ENCODE measurements at regions not wholly inside any gene's neighbourhood (a gene's known extent, or its start where the extent isn't known, plus 50 kb on each side); places are given as distances from the start of the nearest gene placed in this dataset.
"Not testable (repeated sequence)": the region's sequence is repeated elsewhere in the genome, so short reads cannot be mapped to it uniquely, and the experiment has no call there.

- H3K27me3 ChIP-seq (ENCODE audit: control insufficient read depth, insufficient read depth, low read length); H3K36me3 ChIP-seq (ENCODE audit: control insufficient read depth, insufficient read depth, low read length); H3K9ac ChIP-seq (ENCODE audit: low read depth, low read length); H3K4me1 ChIP-seq (ENCODE audit: control insufficient read depth, insufficient read depth, low read length); H3K9me3 ChIP-seq (ENCODE audit: control insufficient read depth, insufficient read depth, low read length); H3K4me3 ChIP-seq (ENCODE audit: low read depth, low read length): not testable (repeated sequence)
Measured at GRCh38 chr15:38814254-38814653, 249.6 kb upstream of the RASGRP1 start.

- Histone ChIP-seq H3K27me3 (ENCODE audit: control insufficient read depth, insufficient read depth, low read length) (no peaks in the 10 kb centered on the region), H3K36me3 (ENCODE audit: control insufficient read depth, insufficient read depth, low read length) (no peaks in the 10 kb centered on the region), H3K9me3 (ENCODE audit: control insufficient read depth, insufficient read depth, low read length) (no peaks in the 10 kb centered on the region), H3K4me3 (ENCODE audit: low read depth, low read length) (no peak overlapping the region), H3K4me1 (ENCODE audit: control insufficient read depth, insufficient read depth, low read length) (peaks cover 3% of the 10 kb centered on the region), H3K9ac (ENCODE audit: low read depth, low read length) (no peak overlapping the region)
Measured at GRCh38 chr15:38814891-38815290, 250.3 kb upstream of the RASGRP1 start.

- Histone ChIP-seq H3K4me3 (ENCODE audit: low read depth, low read length) (no peak overlapping the region), H3K4me1 (ENCODE audit: control insufficient read depth, insufficient read depth, low read length) (peaks cover 3% of the 10 kb centered on the region), H3K9me3 (ENCODE audit: control insufficient read depth, insufficient read depth, low read length) (no peaks in the 10 kb centered on the region), H3K9ac (ENCODE audit: low read depth, low read length) (no peak overlapping the region), H3K36me3 (ENCODE audit: control insufficient read depth, insufficient read depth, low read length) (no peaks in the 10 kb centered on the region), H3K27me3 (ENCODE audit: control insufficient read depth, insufficient read depth, low read length) (no peaks in the 10 kb centered on the region)
Measured at GRCh38 chr15:38817427-38818156, 253.0 kb upstream of the RASGRP1 start.

GRCh38 chr15:38818157-38818790, 253.7 kb upstream of the RASGRP1 start:
- Histone ChIP-seq H3K9me3 (ENCODE audit: control insufficient read depth, insufficient read depth, low read length) (no peaks in the 10 kb centered on the region), H3K27me3 (ENCODE audit: control insufficient read depth, insufficient read depth, low read length) (no peaks in the 10 kb centered on the region), H3K4me1 (ENCODE audit: control insufficient read depth, insufficient read depth, low read length) (peaks cover 3% of the 10 kb centered on the region), H3K9ac (ENCODE audit: low read depth, low read length) (no peak overlapping the region), H3K36me3 (ENCODE audit: control insufficient read depth, insufficient read depth, low read length) (no peaks in the 10 kb centered on the region), H3K4me3 (ENCODE audit: low read depth, low read length) (no peak overlapping the region)

GRCh38 chr15:38819387-38819950, 254.9 kb upstream of the RASGRP1 start:
- no peak overlapping the region for H3K9ac ChIP-seq (ENCODE audit: low read depth, low read length)
- peaks cover 3% of the 10 kb centered on the region for H3K4me1 ChIP-seq (ENCODE audit: control insufficient read depth, insufficient read depth, low read length)
- no peaks in the 10 kb centered on the region for H3K9me3 ChIP-seq (ENCODE audit: control insufficient read depth, insufficient read depth, low read length)
- H3K27me3 ChIP-seq (ENCODE audit: control insufficient read depth, insufficient read depth, low read length) = no peaks in the 10 kb centered on the region
- H3K4me3 ChIP-seq (ENCODE audit: low read depth, low read length) = no peak overlapping the region
- no peaks in the 10 kb centered on the region for H3K36me3 ChIP-seq (ENCODE audit: control insufficient read depth, insufficient read depth, low read length)

- Histone ChIP-seq H3K4me1 (ENCODE audit: control insufficient read depth, insufficient read depth, low read length) (no peaks in the 10 kb centered on the region), H3K27me3 (ENCODE audit: control insufficient read depth, insufficient read depth, low read length) (no peaks in the 10 kb centered on the region), H3K36me3 (ENCODE audit: control insufficient read depth, insufficient read depth, low read length) (no peaks in the 10 kb centered on the region), H3K4me3 (ENCODE audit: low read depth, low read length) (no peak overlapping the region), H3K9ac (ENCODE audit: low read depth, low read length) (no peak overlapping the region), H3K9me3 (ENCODE audit: control insufficient read depth, insufficient read depth, low read length) (no peaks in the 10 kb centered on the region)
Measured at GRCh38 chr15:38823263-38823662, 258.6 kb upstream of the RASGRP1 start.

- no peaks in the 10 kb centered on the region for H3K36me3 ChIP-seq (ENCODE audit: control insufficient read depth, insufficient read depth, low read length)
- H3K9ac ChIP-seq (ENCODE audit: low read depth, low read length) = no peak overlapping the region
- no peaks in the 10 kb centered on the region for H3K27me3 ChIP-seq (ENCODE audit: control insufficient read depth, insufficient read depth, low read length)
- no peaks in the 10 kb centered on the region for H3K9me3 ChIP-seq (ENCODE audit: control insufficient read depth, insufficient read depth, low read length)
- no peak overlapping the region for H3K4me3 ChIP-seq (ENCODE audit: low read depth, low read length)
- no peaks in the 10 kb centered on the region for H3K4me1 ChIP-seq (ENCODE audit: control insufficient read depth, insufficient read depth, low read length)
Measured at GRCh38 chr15:38824719-38825118, 260.1 kb upstream of the RASGRP1 start.

GRCh38 chr15:38826880-38827279, 262.3 kb upstream of the RASGRP1 start:
- Histone ChIP-seq H3K36me3 (ENCODE audit: control insufficient read depth, insufficient read depth, low read length) (no peaks in the 10 kb centered on the region), H3K9ac (ENCODE audit: low read depth, low read length) (no peak overlapping the region), H3K9me3 (ENCODE audit: control insufficient read depth, insufficient read depth, low read length) (no peaks in the 10 kb centered on the region), H3K4me1 (ENCODE audit: control insufficient read depth, insufficient read depth, low read length) (no peaks in the 10 kb centered on the region), H3K27me3 (ENCODE audit: control insufficient read depth, insufficient read depth, low read length) (no peaks in the 10 kb centered on the region), H3K4me3 (ENCODE audit: low read depth, low read length) (no peak overlapping the region)

- H3K9me3 ChIP-seq (ENCODE audit: control insufficient read depth, insufficient read depth, low read length) = no peaks in the 10 kb centered on the region
Measured at GRCh38 chr15:38828031-38828532, 263.5 kb upstream of the RASGRP1 start.

GRCh38 chr15:38829086-38829485, 264.5 kb upstream of the RASGRP1 start:
- H3K4me1 ChIP-seq (ENCODE audit: control insufficient read depth, insufficient read depth, low read length) = no peaks in the 10 kb centered on the region
- no peaks in the 10 kb centered on the region for H3K27me3 ChIP-seq (ENCODE audit: control insufficient read depth, insufficient read depth, low read length)
- H3K9me3 ChIP-seq (ENCODE audit: control insufficient read depth, insufficient read depth, low read length) = no peaks in the 10 kb centered on the region
- H3K9ac ChIP-seq (ENCODE audit: low read depth, low read length) = no peak overlapping the region
- no peaks in the 10 kb centered on the region for H3K36me3 ChIP-seq (ENCODE audit: control insufficient read depth, insufficient read depth, low read length)
- no peak overlapping the region for H3K4me3 ChIP-seq (ENCODE audit: low read depth, low read length)

More at GRCh38 chr15:38828031-38828532, 263.5 kb upstream of the RASGRP1 start:
- no peaks in the 10 kb centered on the region for H3K4me1 ChIP-seq (ENCODE audit: control insufficient read depth, insufficient read depth, low read length)
- H3K27me3 ChIP-seq (ENCODE audit: control insufficient read depth, insufficient read depth, low read length) = no peaks in the 10 kb centered on the region
- no peak overlapping the region for H3K4me3 ChIP-seq (ENCODE audit: low read depth, low read length)
- H3K36me3 ChIP-seq (ENCODE audit: control insufficient read depth, insufficient read depth, low read length) = no peaks in the 10 kb centered on the region
- no peak overlapping the region for H3K9ac ChIP-seq (ENCODE audit: low read depth, low read length)

GRCh38 chr15:38842226-38842625, 277.6 kb upstream of the RASGRP1 start:
- Histone ChIP-seq H3K36me3 (ENCODE audit: control insufficient read depth, insufficient read depth, low read length) (no peaks in the 10 kb centered on the region), H3K4me3 (ENCODE audit: low read depth, low read length) (no peak overlapping the region), H3K9ac (ENCODE audit: low read depth, low read length) (no peak overlapping the region)

GRCh38 chr15:38843051-38843501, 278.5 kb upstream of the RASGRP1 start:
- H3K27me3 ChIP-seq (ENCODE audit: control insufficient read depth, insufficient read depth, low read length) = no peaks in the 10 kb centered on the region
- no peaks in the 10 kb centered on the region for H3K9me3 ChIP-seq (ENCODE audit: control insufficient read depth, insufficient read depth, low read length)
- H3K4me3 ChIP-seq (ENCODE audit: low read depth, low read length) = no peak overlapping the region
- H3K9ac ChIP-seq (ENCODE audit: low read depth, low read length) = no peak overlapping the region
- no peaks in the 10 kb centered on the region for H3K4me1 ChIP-seq (ENCODE audit: control insufficient read depth, insufficient read depth, low read length)
- H3K36me3 ChIP-seq (ENCODE audit: control insufficient read depth, insufficient read depth, low read length) = no peaks in the 10 kb centered on the region

More at GRCh38 chr15:38842226-38842625, 277.6 kb upstream of the RASGRP1 start:
- Histone ChIP-seq H3K9me3 (ENCODE audit: control insufficient read depth, insufficient read depth, low read length) (no peaks in the 10 kb centered on the region), H3K27me3 (ENCODE audit: control insufficient read depth, insufficient read depth, low read length) (no peaks in the 10 kb centered on the region), H3K4me1 (ENCODE audit: control insufficient read depth, insufficient read depth, low read length) (no peaks in the 10 kb centered on the region)
